ENCODE measurements at regions not wholly inside any gene's neighbourhood (a gene's known extent, or its start where the extent isn't known, plus 50 kb on each side); places are given as distances from the start of the nearest gene placed in this dataset.

GRCh38 chr17:21545064-21545463 is 147.3 kb upstream of the KCNJ18 start:
- TF ChIP-seq CTCF (IDR thresholded peaks at IDR 0.05) (no peak), POLR2A (IDR thresholded peaks at IDR 0.05) (no peak), EP300 (IDR thresholded peaks at IDR 0.05) (no peak)

All from ovary (tissue), 3 donors.